Uterus (tissue), 3 donors: ENCODE measurements at regions not wholly inside any gene's neighbourhood (a gene's known extent, or its start where the extent isn't known, plus 50 kb on each side); places are given as distances from the start of the nearest gene placed in this dataset.

Source experiments
- DNase-seq, 2 donors: peaks; one replicate each; pipeline ENCODE4 v3.0.0-alpha.2; 2019 to 2020
- H3K27ac ChIP-seq, 2 donors: fragments of 200-600 bp; sonication (generic); 1 replicate in 1 of 2; 2 replicates in 1 of 2; pipeline ENCODE4 v1.5.1; 2016 to 2018
- H3K27me3 ChIP-seq, 2 donors: fragments of 200-600 bp; sonication (generic); one replicate each; pipeline ENCODE4 v1.5.1; 2018 to 2019; ENCODE audit warnings: control low read depth in 1 of 2
- H3K36me3 ChIP-seq, 2 donors: fragments of 200-600 bp; sonication (generic); one replicate each; pipeline ENCODE4 v1.5.1; 2019; ENCODE audit warnings: control low read depth in 1 of 2
- H3K4me1 ChIP-seq, 2 donors: fragments of 200-600 bp; sonication (generic); one replicate each; pipeline ENCODE4 v1.5.1; 2018 to 2019; ENCODE audit warnings: control low read depth in 1 of 2
- H3K4me3 ChIP-seq, 2 donors: fragments of 200-600 bp; sonication (generic); 1 replicate in 1 of 2; 2 replicates in 1 of 2; pipeline ENCODE4 v1.5.1; 2018 to 2019; ENCODE audit warnings: mild to moderate bottlenecking in 1 of 2
- H3K9me3 ChIP-seq, 2 donors: fragments of 200-600 bp; sonication (generic); one replicate each; pipeline ENCODE4 v1.5.1; 2019; ENCODE audit warnings: control low read depth in 1 of 2
- CTCF ChIP-seq, 4 experiments: fragments of 200-600 bp in 2 of 4; fragments of 450-650 bp in 2 of 4; sonication (generic) in 2 of 4; IDR thresholded peaks; one replicate each; pipeline ENCODE4 v1.5.1; 2016 to 2019; ENCODE audit warnings: antibody characterized with exemption in 4 of 4, mild to moderate bottlenecking in 2 of 4, moderate library complexity in 1 of 4
- POLR2A ChIP-seq, 2 donors: fragments of 450-650 bp; IDR thresholded peaks; one replicate each; pipeline ENCODE4 v1.6.1; 2016; ENCODE audit warnings: antibody characterized with exemption in 2 of 2, mild to moderate bottlenecking in 1 of 2, moderate library complexity in 1 of 2
- intact Hi-C: fragments of 100-400 bp; cut with DNase I; formaldehyde crosslinking; loops from one replicate; pipeline ENCODE4 v1.15.1; 2023; ENCODE audit warnings: low total_unique reads
- donor health status: DM: yes; HTN: yes; CAD: no.

GRCh38 chr9:93801581-93802284 lies 153.4 kb downstream of the BARX1 start:
- no peak for DNase-seq
- intact Hi-C loops, result no loop called here

GRCh38 chr9:93801120-93801519 lies 154.0 kb downstream of the BARX1 start:
- TF ChIP-seq POLR2A (IDR thresholded peaks at IDR 0.05), result no peak
- no peak for TF ChIP-seq CTCF (IDR thresholded peaks at IDR 0.05)
- H3K9me3 ChIP-seq, result no peaks in the 10 kb centered on the region
- no peaks in the 10 kb centered on the region for H3K36me3 ChIP-seq
- H3K4me3 ChIP-seq, result no peak overlapping the region
- intact Hi-C loops, result no loop called here
- DNase-seq, result no peak
- H3K27me3 ChIP-seq, result no peaks in the 10 kb centered on the region
- H3K4me1 ChIP-seq, result no peaks in the 10 kb centered on the region
- no peak overlapping the region for H3K27ac ChIP-seq

More at GRCh38 chr9:93801581-93802284, 153.4 kb downstream of the BARX1 start:
- no peak overlapping the region for H3K4me3 ChIP-seq
- no peak for TF ChIP-seq CTCF (IDR thresholded peaks at IDR 0.05)
- no peak for TF ChIP-seq POLR2A (IDR thresholded peaks at IDR 0.05)
- no peaks in the 10 kb centered on the region for H3K4me1 ChIP-seq
- no peaks in the 10 kb centered on the region for H3K9me3 ChIP-seq
- no peaks in the 10 kb centered on the region for H3K27me3 ChIP-seq
- no peaks in the 10 kb centered on the region for H3K36me3 ChIP-seq
- H3K27ac ChIP-seq, result no peak overlapping the region

GRCh38 chr9:93792358-93792757 lies 162.8 kb downstream of the BARX1 start:
- DNase-seq, result no peak
- intact Hi-C loops, result no loop called here
- Histone ChIP-seq H3K36me3 (no peaks in the 10 kb centered on the region), H3K4me1 (no peaks in the 10 kb centered on the region), H3K27me3 (no peaks in the 10 kb centered on the region), H3K9me3 (no peaks in the 10 kb centered on the region), H3K27ac (no peak overlapping the region), H3K4me3 (no peak overlapping the region)
- no peak for TF ChIP-seq CTCF (IDR thresholded peaks at IDR 0.05)
- TF ChIP-seq POLR2A (IDR thresholded peaks at IDR 0.05), result no peak

- H3K36me3 ChIP-seq, result no peaks in the 10 kb centered on the region
- no peaks in the 10 kb centered on the region for H3K4me1 ChIP-seq
- no peaks in the 10 kb centered on the region for H3K9me3 ChIP-seq
- intact Hi-C loops, result no loop called here
- no peaks in the 10 kb centered on the region for H3K27me3 ChIP-seq
- DNase-seq, result no peak
- no peak overlapping the region for H3K4me3 ChIP-seq
- no peak overlapping the region for H3K27ac ChIP-seq
- TF ChIP-seq CTCF (IDR thresholded peaks at IDR 0.05) (no peak), POLR2A (IDR thresholded peaks at IDR 0.05) (no peak)
These were observed 169.0 kb downstream of the BARX1 start for GRCh38 chr9:93786204-93786603.

- no peaks in the 10 kb centered on the region for H3K36me3 ChIP-seq
- TF ChIP-seq POLR2A (IDR thresholded peaks at IDR 0.05) (no peak), CTCF (IDR thresholded peaks at IDR 0.05) (no peak)
- DNase-seq, result no peak
These were observed 178.3 kb downstream of the BARX1 start for GRCh38 chr9:93776873-93777272.

More at GRCh38 chr9:93776873-93777272, 178.3 kb downstream of the BARX1 start:
- no peaks in the 10 kb centered on the region for H3K9me3 ChIP-seq
- H3K27me3 ChIP-seq, result no peaks in the 10 kb centered on the region
- no peaks in the 10 kb centered on the region for H3K4me1 ChIP-seq
- no peak overlapping the region for H3K27ac ChIP-seq
- H3K4me3 ChIP-seq, result no peak overlapping the region
- intact Hi-C loops, result no loop called here
